ENCODE measurements at regions not wholly inside any gene's neighbourhood (a gene's known extent, or its start where the extent isn't known, plus 50 kb on each side); places are given as distances from the start of the nearest gene placed in this dataset.

DNA sequence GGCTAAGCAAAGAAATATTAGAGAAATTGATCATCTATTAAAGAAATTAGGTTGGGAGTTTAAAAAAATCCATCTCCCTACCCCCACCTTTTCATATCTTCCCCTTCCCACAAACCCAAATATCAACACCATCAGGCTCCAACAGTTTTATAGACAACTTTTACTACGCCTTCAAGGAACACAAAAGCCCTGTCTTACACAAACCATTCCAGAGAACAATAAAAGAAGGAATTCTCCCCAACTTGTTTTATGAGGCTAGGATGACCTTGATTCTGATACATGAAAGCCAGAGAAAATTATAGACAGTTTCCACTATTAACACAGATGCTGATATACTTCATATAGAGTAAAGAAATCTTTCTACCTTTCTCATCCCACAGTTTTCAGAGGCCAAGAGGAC, 211.6 kb downstream of the OSR1 start:
- TF ChIP-seq POLR2AphosphoS5 (IDR thresholded peaks at IDR 0.05), result no peak
- TF ChIP-seq POLR2A (IDR thresholded peaks at IDR 0.05), result no peak
- TF ChIP-seq, protein P1, sequence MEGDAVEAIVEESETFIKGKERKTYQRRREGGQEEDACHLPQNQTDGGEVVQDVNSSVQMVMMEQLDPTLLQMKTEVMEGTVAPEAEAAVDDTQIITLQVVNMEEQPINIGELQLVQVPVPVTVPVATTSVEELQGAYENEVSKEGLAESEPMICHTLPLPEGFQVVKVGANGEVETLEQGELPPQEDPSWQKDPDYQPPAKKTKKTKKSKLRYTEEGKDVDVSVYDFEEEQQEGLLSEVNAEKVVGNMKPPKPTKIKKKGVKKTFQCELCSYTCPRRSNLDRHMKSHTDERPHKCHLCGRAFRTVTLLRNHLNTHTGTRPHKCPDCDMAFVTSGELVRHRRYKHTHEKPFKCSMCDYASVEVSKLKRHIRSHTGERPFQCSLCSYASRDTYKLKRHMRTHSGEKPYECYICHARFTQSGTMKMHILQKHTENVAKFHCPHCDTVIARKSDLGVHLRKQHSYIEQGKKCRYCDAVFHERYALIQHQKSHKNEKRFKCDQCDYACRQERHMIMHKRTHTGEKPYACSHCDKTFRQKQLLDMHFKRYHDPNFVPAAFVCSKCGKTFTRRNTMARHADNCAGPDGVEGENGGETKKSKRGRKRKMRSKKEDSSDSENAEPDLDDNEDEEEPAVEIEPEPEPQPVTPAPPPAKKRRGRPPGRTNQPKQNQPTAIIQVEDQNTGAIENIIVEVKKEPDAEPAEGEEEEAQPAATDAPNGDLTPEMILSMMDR (IDR thresholded peaks at IDR 0.05), result no peak
- no peak for TF ChIP-seq EP300 (IDR thresholded peaks at IDR 0.05; ENCODE audit: low read depth)
- Histone ChIP-seq H3K9me3 (peaks cover 0 to 3% of the 10 kb centered on the region in 2 donors), H3K4me1 (no peaks in the 10 kb centered on the region), H3K27me3 (no peaks in the 10 kb centered on the region), H3K4me3 (no peak overlapping the region), H3K27ac (no peak overlapping the region), H3K36me3 (no peaks in the 10 kb centered on the region)
- WGBS, 2 donors (ENCODE audit: low coverage in 1 of 2), result 39 to 59% methylated on average over 1 of the region's 1 CpG
- no peak for DNase-seq
- intact Hi-C loops (cut with DNase I; ENCODE audit: low total_unique reads), result no loop called here
- in situ Hi-C loops (cut with MboI; ENCODE audit: low pct_ligation_motif_present in 1 of 4, low pct_unique_long_range_greater_than_20kb in 1 of 4, low sequenced_read_pairs in 3 of 4), result no loop called here

DNA sequence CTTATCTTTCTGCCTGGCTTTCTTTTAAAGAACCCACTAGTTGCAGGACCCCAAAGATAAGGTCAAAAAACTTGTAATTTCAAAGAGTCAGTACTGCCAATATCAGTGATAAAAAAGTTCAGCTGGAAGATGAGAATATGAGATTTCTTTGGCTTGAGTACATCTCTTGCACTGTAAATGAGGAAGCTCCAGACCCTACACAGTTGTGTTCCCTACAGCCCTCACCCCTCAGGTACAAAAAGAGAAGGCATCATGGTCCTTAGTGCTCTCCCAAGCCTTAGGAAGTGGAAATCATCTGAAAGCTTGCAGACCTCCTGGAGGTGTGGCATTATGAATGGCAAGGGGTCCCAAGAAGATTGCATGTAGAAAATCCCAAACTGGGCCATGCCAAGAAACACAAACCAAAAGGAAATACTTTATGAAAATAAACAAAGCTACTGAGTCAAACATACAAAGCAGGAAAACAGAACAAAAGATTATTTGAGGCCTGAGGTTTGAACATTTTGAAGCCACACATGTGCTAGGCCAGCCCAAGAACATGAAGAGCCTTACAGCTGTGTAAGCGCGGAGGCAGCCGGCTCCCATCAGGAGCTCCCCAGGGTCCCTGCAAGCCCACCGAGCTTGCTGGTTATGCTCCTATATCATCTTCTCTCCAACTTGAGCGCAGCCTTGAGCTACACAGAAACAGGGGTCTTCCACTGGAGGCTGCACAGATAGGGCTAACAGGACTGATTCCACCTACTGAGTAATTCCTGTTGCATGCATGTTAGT, 217.0 kb downstream of the OSR1 start:
- DNase-seq, result no peak
- WGBS, 2 donors (ENCODE audit: low coverage in 1 of 2), result 80 to 81% methylated on average over 1 to 5 of the region's 5 CpGs
- in situ Hi-C loops (cut with MboI; ENCODE audit: low pct_ligation_motif_present in 1 of 4, low pct_unique_long_range_greater_than_20kb in 1 of 4, low sequenced_read_pairs in 3 of 4), result no loop called here
- no peaks in the 10 kb centered on the region for H3K27me3 ChIP-seq
- no peak for TF ChIP-seq POLR2A (IDR thresholded peaks at IDR 0.05)
- TF ChIP-seq, protein P1 (IDR thresholded peaks at IDR 0.05), result no peak
- TF ChIP-seq EP300 (IDR thresholded peaks at IDR 0.05; ENCODE audit: low read depth), result no peak
- TF ChIP-seq POLR2AphosphoS5 (IDR thresholded peaks at IDR 0.05), result no peak
- H3K4me3 ChIP-seq, result no peak overlapping the region
- no peaks in the 10 kb centered on the region for H3K9me3 ChIP-seq
- H3K27ac ChIP-seq, result no peak overlapping the region
- H3K4me1 ChIP-seq, result no peaks in the 10 kb centered on the region
- intact Hi-C loops (cut with DNase I; ENCODE audit: low total_unique reads), result no loop called here
- no peaks in the 10 kb centered on the region for H3K36me3 ChIP-seq

DNA sequence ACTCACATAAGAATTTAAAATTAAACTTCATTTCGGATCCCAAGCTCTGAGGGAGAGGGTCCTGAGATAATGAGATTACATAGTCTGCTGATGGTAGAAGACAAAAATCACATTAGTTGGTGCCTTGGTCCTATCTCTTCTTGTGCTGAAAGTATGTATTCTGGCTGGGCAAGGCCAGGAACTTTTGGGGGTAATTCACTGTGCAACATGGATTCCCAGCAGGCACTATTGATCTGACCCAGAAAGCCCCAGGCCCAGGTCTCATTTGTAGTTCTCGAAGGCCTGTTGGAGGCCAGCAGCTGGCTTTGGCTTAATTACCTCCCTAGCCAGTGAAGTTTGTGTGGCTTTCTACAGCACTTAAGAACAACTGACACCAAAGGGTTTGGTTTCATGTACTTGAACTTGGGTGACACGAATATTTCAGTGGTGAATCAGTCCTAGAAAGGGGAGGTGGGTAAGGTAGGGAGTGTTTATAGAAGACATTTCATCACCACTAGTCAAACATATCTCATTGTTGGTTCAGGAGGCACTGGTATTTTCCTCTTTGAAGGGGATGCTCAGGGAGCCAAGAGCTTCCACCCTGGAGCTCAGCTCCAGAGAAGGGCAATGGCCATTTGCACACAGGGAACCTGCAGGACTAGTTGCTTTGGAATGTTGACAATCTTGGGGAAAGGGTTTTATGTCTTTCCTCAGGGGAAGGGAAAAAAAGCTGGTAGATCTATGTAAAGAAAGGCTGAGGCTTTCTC, 217.8 kb downstream of the OSR1 start:
- H3K4me3 ChIP-seq, result no peak overlapping the region
- intact Hi-C loops (cut with DNase I; ENCODE audit: low total_unique reads) (no loop called here), in situ Hi-C loops (cut with MboI; ENCODE audit: low pct_ligation_motif_present in 1 of 4, low pct_unique_long_range_greater_than_20kb in 1 of 4, low sequenced_read_pairs in 3 of 4) (no loop called here)
- no peaks in the 10 kb centered on the region for H3K27me3 ChIP-seq
- no peak overlapping the region for H3K27ac ChIP-seq
- no peaks in the 10 kb centered on the region for H3K4me1 ChIP-seq
- H3K9me3 ChIP-seq, result no peaks in the 10 kb centered on the region
- no peak for DNase-seq
- WGBS, 2 donors (ENCODE audit: low coverage in 1 of 2), result 81 to 93% methylated on average over 3 of the region's 3 CpGs
- TF ChIP-seq POLR2AphosphoS5 (IDR thresholded peaks at IDR 0.05), result no peak
- TF ChIP-seq, protein P1 (IDR thresholded peaks at IDR 0.05), result no peak
- TF ChIP-seq EP300 (IDR thresholded peaks at IDR 0.05; ENCODE audit: low read depth), result no peak
- TF ChIP-seq POLR2A (IDR thresholded peaks at IDR 0.05), result no peak
- H3K36me3 ChIP-seq, result no peaks in the 10 kb centered on the region

DNA sequence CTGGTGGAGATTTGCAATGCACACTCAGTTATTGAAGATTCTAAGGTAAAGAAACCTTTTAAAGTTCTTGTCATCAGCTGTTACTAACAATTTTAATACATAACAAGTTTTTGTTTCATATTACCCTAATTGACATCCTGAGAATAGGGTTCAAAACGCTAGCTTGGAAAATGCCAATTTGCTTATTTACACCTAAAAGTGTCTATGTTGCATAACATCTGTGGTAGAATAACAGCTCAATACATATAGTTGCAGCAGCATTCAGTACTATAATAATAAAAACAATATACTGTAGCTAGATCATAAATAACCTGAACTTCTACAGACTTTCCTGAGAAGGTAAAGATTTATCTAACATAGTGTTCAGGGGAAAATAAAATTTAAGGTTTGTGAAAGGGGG, 219.0 kb downstream of the OSR1 start:
- in situ Hi-C loops (cut with MboI; ENCODE audit: low pct_ligation_motif_present in 1 of 4, low pct_unique_long_range_greater_than_20kb in 1 of 4, low sequenced_read_pairs in 3 of 4) (no loop called here), intact Hi-C loops (cut with DNase I; ENCODE audit: low total_unique reads) (no loop called here)
- Histone ChIP-seq H3K9me3 (no peaks in the 10 kb centered on the region), H3K36me3 (no peaks in the 10 kb centered on the region), H3K4me1 (no peaks in the 10 kb centered on the region), H3K27ac (no peak overlapping the region), H3K4me3 (no peak overlapping the region), H3K27me3 (no peaks in the 10 kb centered on the region)
- TF ChIP-seq POLR2AphosphoS5 (IDR thresholded peaks at IDR 0.05) (no peak), POLR2A (IDR thresholded peaks at IDR 0.05) (no peak), EP300 (IDR thresholded peaks at IDR 0.05; ENCODE audit: low read depth) (no peak)
- TF ChIP-seq, protein P1 (IDR thresholded peaks at IDR 0.05), result no peak
- DNase-seq, result no peak
- 78 to 83% methylated on average over 1 of the region's 1 CpG for WGBS, 2 donors (ENCODE audit: low coverage in 1 of 2)
